GM23248 (cell line): ENCODE measurements at regions not wholly inside any gene's neighbourhood (a gene's known extent, or its start where the extent isn't known, plus 50 kb on each side); places are given as distances from the start of the nearest gene placed in this dataset.

Source experiments
- DNase-seq: peaks from one replicate; pipeline ENCODE4 v3.0.0-alpha.2; 2015
- H2AFZ ChIP-seq: fragments of 200-600 bp; sonication (generic); 2 replicates; pipeline ENCODE4 v1.6.1; 2016; ENCODE audit warnings: antibody characterized with exemption
- H3F3A ChIP-seq: fragments of 200-600 bp; sonication (generic); 2 replicates; pipeline ENCODE4 v1.6.1; 2016; ENCODE audit warnings: mild to moderate bottlenecking, antibody characterized with exemption, mixed run types; ENCODE audit not compliant: insufficient read depth
- H3K27ac ChIP-seq: fragments of 200-600 bp; sonication (generic); 2 replicates; pipeline ENCODE4 v1.5.1; 2016; ENCODE audit warnings: mild to moderate bottlenecking
- H3K27me3 ChIP-seq: fragments of 200-600 bp; sonication (generic); replicated peaks from 2 replicates; pipeline ENCODE4 v1.6.1; 2016; ENCODE audit warnings: mild to moderate bottlenecking; ENCODE audit not compliant: insufficient read depth
- H3K36me3 ChIP-seq: fragments of 200-600 bp; sonication (generic); 2 replicates; pipeline ENCODE4 v1.6.1; 2016; ENCODE audit warnings: low read depth, mild to moderate bottlenecking
- H3K4me1 ChIP-seq: fragments of 200-600 bp; sonication (generic); 2 replicates; pipeline ENCODE4 v1.6.1; 2016; ENCODE audit warnings: mild to moderate bottlenecking; ENCODE audit not compliant: insufficient read depth
- H3K4me2 ChIP-seq: fragments of 200-600 bp; sonication (generic); one replicate; pipeline ENCODE4 v1.6.1; 2016; ENCODE audit warnings: mild to moderate bottlenecking; ENCODE audit not compliant: unreplicated experiment
- H3K4me3 ChIP-seq: fragments of 200-600 bp; sonication (generic); 2 replicates; pipeline ENCODE4 v1.5.1; 2016; ENCODE audit warnings: mild to moderate bottlenecking
- H3K79me2 ChIP-seq: fragments of 200-600 bp; sonication (generic); 2 replicates; pipeline ENCODE4 v1.6.1; 2016; ENCODE audit warnings: mild to moderate bottlenecking; ENCODE audit not compliant: insufficient read depth
- H3K9ac ChIP-seq: fragments of 200-600 bp; sonication (generic); 2 replicates; pipeline ENCODE4 v1.6.1; 2016; ENCODE audit warnings: mild to moderate bottlenecking
- H3K9me2 ChIP-seq: fragments of 200-600 bp; sonication (generic); 2 replicates; pipeline ENCODE4 v1.6.1; 2016; ENCODE audit warnings: mixed run types, mild to moderate bottlenecking, moderate library complexity; ENCODE audit not compliant: insufficient read depth
- H3K9me3 ChIP-seq: fragments of 200-600 bp; sonication (generic); one replicate; pipeline ENCODE4 v1.6.1; 2017; ENCODE audit warnings: low read depth
- H4K20me1 ChIP-seq: fragments of 200-600 bp; sonication (generic); 2 replicates; pipeline ENCODE4 v1.6.0; 2016; ENCODE audit not compliant: insufficient read depth
- EZH2 ChIP-seq: fragments of 200-600 bp; sonication (generic); IDR thresholded peaks from 2 replicates; pipeline ENCODE4 v1.6.1; 2018; ENCODE audit warnings: antibody characterized with exemption, mild to moderate bottlenecking; ENCODE audit not compliant: insufficient read depth, poor library complexity, severe bottlenecking
- EZH2phosphoT487 ChIP-seq: fragments of 200-600 bp; sonication (generic); IDR thresholded peaks from 2 replicates; pipeline ENCODE4 v1.6.1; 2018; ENCODE audit warnings: antibody characterized with exemption, moderate library complexity, mild to moderate bottlenecking, low read depth; ENCODE audit not compliant: insufficient read depth
- WGBS, 2 experiments: methylation state at CpG; one replicate each; pipeline ENCODE4 v1.1.6; 2015 to 2017; ENCODE audit warnings: low lambda C conversion rate in 2 of 2, low coverage in 1 of 2; ENCODE audit errors: missing lambda C conversion rate in 2 of 2; 5-methylcytosine and 5-hydroxymethylcytosine counted together
- in situ Hi-C: fragments of 300-500 bp; cut with MboI; formaldehyde crosslinking; loops from 2 replicates; pipeline ENCODE4 v1.15.0; 2020

GRCh38 chr1:14031461-14031860 lies 331.5 kb downstream of the PRDM2 start:
- H3K36me3 ChIP-seq, result no peaks in the 10 kb centered on the region
- in situ Hi-C loops, result no loop called here
- H3K9me3 ChIP-seq, result no peaks in the 10 kb centered on the region
- H2AFZ ChIP-seq, result no peak overlapping the region
- no peaks in the 10 kb centered on the region for H3F3A ChIP-seq
- no peaks in the 10 kb centered on the region for H3K4me1 ChIP-seq
- no peaks in the 10 kb centered on the region for H4K20me1 ChIP-seq
- WGBS, 2 experiments, result 21% methylated on average over 3 of the region's 3 CpGs
- no peak overlapping the region for H3K9ac ChIP-seq
- H3K9me2 ChIP-seq, result no peaks in the 10 kb centered on the region
- no peak for TF ChIP-seq EZH2
- TF ChIP-seq EZH2phosphoT487, result no peak
- no peak overlapping the region for H3K27ac ChIP-seq
- no peak overlapping the region for H3K4me2 ChIP-seq
- DNase-seq, result no peak
- no peak overlapping the region for H3K4me3 ChIP-seq
- no peaks in the 10 kb centered on the region for H3K79me2 ChIP-seq
- H3K27me3 ChIP-seq, result no peaks in the 10 kb centered on the region

GRCh38 chr1:14034506-14034905 lies 334.5 kb downstream of the PRDM2 start:
- no peaks in the 10 kb centered on the region for H3K9me3 ChIP-seq
- no peak overlapping the region for H3K9ac ChIP-seq
- 52 to 59% methylated on average over 5 of the region's 5 CpGs for WGBS, 2 experiments
- H3K36me3 ChIP-seq, result no peaks in the 10 kb centered on the region
- H4K20me1 ChIP-seq, result no peaks in the 10 kb centered on the region
- DNase-seq, result no peak
- H3K27me3 ChIP-seq, result no peaks in the 10 kb centered on the region
- H3K4me1 ChIP-seq, result no peaks in the 10 kb centered on the region
- H3F3A ChIP-seq, result no peaks in the 10 kb centered on the region
- no peak overlapping the region for H3K4me2 ChIP-seq
- H3K4me3 ChIP-seq, result no peak overlapping the region
- in situ Hi-C loops, result no loop called here
- H3K27ac ChIP-seq, result no peak overlapping the region
- H2AFZ ChIP-seq, result no peak overlapping the region
- H3K9me2 ChIP-seq, result no peaks in the 10 kb centered on the region
- no peak for TF ChIP-seq EZH2phosphoT487
- no peak for TF ChIP-seq EZH2
- no peaks in the 10 kb centered on the region for H3K79me2 ChIP-seq

GRCh38 chr1:14037101-14037847 lies 337.3 kb downstream of the PRDM2 start:
- Histone ChIP-seq H3K36me3 (no peaks in the 10 kb centered on the region), H2AFZ (no peak overlapping the region), H4K20me1 (no peaks in the 10 kb centered on the region), H3K9me2 (no peaks in the 10 kb centered on the region), H3K27me3 (no peaks in the 10 kb centered on the region), H3K79me2 (no peaks in the 10 kb centered on the region), H3K4me2 (no peak overlapping the region), H3K9me3 (no peaks in the 10 kb centered on the region), H3K4me1 (no peaks in the 10 kb centered on the region), H3K27ac (no peak overlapping the region), H3K9ac (no peak overlapping the region), H3F3A (no peaks in the 10 kb centered on the region), H3K4me3 (no peak overlapping the region)
- TF ChIP-seq EZH2phosphoT487 (no peak), EZH2 (no peak)
- 50 to 53% methylated on average over 6 of the region's 6 CpGs for WGBS, 2 experiments
- DNase-seq, result no peak
- in situ Hi-C loops, result no loop called here

GRCh38 chr1:14039582-14040430 lies 339.8 kb downstream of the PRDM2 start:
- no peaks in the 10 kb centered on the region for H4K20me1 ChIP-seq
- DNase-seq, result no peak
- no peaks in the 10 kb centered on the region for H3K36me3 ChIP-seq
- in situ Hi-C loops, result no loop called here
- 28 to 29% methylated on average over 11 of the region's 11 CpGs for WGBS, 2 experiments
- H3F3A ChIP-seq, result no peaks in the 10 kb centered on the region
- no peak overlapping the region for H2AFZ ChIP-seq
- no peak overlapping the region for H3K4me2 ChIP-seq
- H3K27me3 ChIP-seq, result no peaks in the 10 kb centered on the region
- TF ChIP-seq EZH2 (no peak), EZH2phosphoT487 (no peak)
- H3K4me1 ChIP-seq, result no peaks in the 10 kb centered on the region
- H3K79me2 ChIP-seq, result no peaks in the 10 kb centered on the region
- no peaks in the 10 kb centered on the region for H3K9me2 ChIP-seq
- H3K4me3 ChIP-seq, result no peak overlapping the region
- H3K9me3 ChIP-seq, result no peaks in the 10 kb centered on the region
- no peak overlapping the region for H3K27ac ChIP-seq
- H3K9ac ChIP-seq, result no peak overlapping the region
